WTC11 (cell line): ENCODE measurements at regions not wholly inside any gene's neighbourhood (a gene's known extent, or its start where the extent isn't known, plus 50 kb on each side); places are given as distances from the start of the nearest gene placed in this dataset.

Experiments used
- ATAC-seq: fragments of 200-7000 bp; cut with Tn5 transposase; 2 replicates; pipeline ENCODE4 v1.10.0; 2021; ENCODE audit warnings: mild to moderate bottlenecking, moderate library complexity
- CTCF ChIA-PET: fragments of 300-600 bp; sonication (Branson Sonifier 250); formaldehyde crosslinking; loops from one replicate; lab custom pipeline; 2021; ENCODE audit warnings: antibody characterized with exemption; lab: Charles Lee
- POLR2A ChIA-PET: fragments of 350-600 bp; sonication (Branson Sonifier 250); formaldehyde crosslinking; loops from one replicate; lab custom pipeline; 2021; ENCODE audit warnings: antibody characterized with exemption; lab: Charles Lee
- DNase-seq: peaks from one replicate; pipeline ENCODE4 v3.0.0; 2021; ENCODE audit warnings: low spot score
- H3K27ac Mint-ChIP-seq: 2 replicates; pipeline ENCODE4 v1.8.0; 2021; ENCODE audit warnings: mixed read lengths
- H3K27me3 Mint-ChIP-seq: 2 replicates; pipeline ENCODE4 v1.8.0; 2021; ENCODE audit warnings: low read depth, mild to moderate bottlenecking, moderate library complexity, mixed read lengths
- H3K36me3 Mint-ChIP-seq: 2 replicates; pipeline ENCODE4 v1.8.0; 2021; ENCODE audit warnings: mixed read lengths
- H3K4me1 Mint-ChIP-seq: 2 replicates; pipeline ENCODE4 v1.8.0; 2022; ENCODE audit warnings: mixed read lengths
- H3K4me3 Mint-ChIP-seq: 2 replicates; pipeline ENCODE4 v1.8.0; 2021; ENCODE audit warnings: mild to moderate bottlenecking, moderate library complexity, mixed read lengths
- H3K9me3 Mint-ChIP-seq: 2 replicates; pipeline ENCODE4 v1.8.0; 2021; ENCODE audit warnings: mixed read lengths
- AFF4 ChIP-seq: sonication (generic); formaldehyde crosslinking; IDR thresholded peaks from 2 replicates; pipeline ENCODE4 v1.8.1; 2023; ENCODE audit warnings: mild to moderate bottlenecking, missing genetic modification reagents, borderline replicate concordance
- CBFB ChIP-seq: sonication (generic); formaldehyde crosslinking; IDR thresholded peaks from 2 replicates; pipeline ENCODE4 v1.8.1; 2022; ENCODE audit warnings: mild to moderate bottlenecking, low read depth, missing genetic modification reagents
- FOXJ3 ChIP-seq: sonication (generic); formaldehyde crosslinking; IDR thresholded peaks from 2 replicates; pipeline ENCODE4 v1.9.0; 2021; ENCODE audit warnings: missing genetic modification reagents, mild to moderate bottlenecking, borderline replicate concordance
- GABPB1 ChIP-seq: sonication (generic); formaldehyde crosslinking; IDR thresholded peaks from 2 replicates; pipeline ENCODE4 v1.8.1; 2023; ENCODE audit warnings: mild to moderate bottlenecking, missing genetic modification reagents
- HMGA2 ChIP-seq: fragments of 250-450 bp; sonication (Bioruptor Pico); IDR thresholded peaks from 2 replicates; pipeline ENCODE4 v1.4.0; 2021; ENCODE audit warnings: mild to moderate bottlenecking, moderate library complexity
- NFE2L1 ChIP-seq: sonication (generic); formaldehyde crosslinking; IDR thresholded peaks from 2 replicates; pipeline ENCODE4 v1.8.1; 2023; ENCODE audit warnings: missing genetic modification reagents
- NR2C2 ChIP-seq: sonication (generic); formaldehyde crosslinking; IDR thresholded peaks from 2 replicates; pipeline ENCODE4 v1.8.0; 2022; ENCODE audit warnings: mild to moderate bottlenecking, missing genetic modification reagents
- NR3C1 ChIP-seq: sonication (generic); formaldehyde crosslinking; conservative IDR thresholded peaks from 2 replicates; pipeline ENCODE4 v1.8.1; 2023; ENCODE audit warnings: low read depth, mild to moderate bottlenecking, missing genetic modification reagents
- SMAD3 ChIP-seq: sonication (generic); formaldehyde crosslinking; IDR thresholded peaks from 2 replicates; pipeline ENCODE4 v1.8.0; 2022; ENCODE audit warnings: missing genetic modification reagents, mild to moderate bottlenecking, borderline replicate concordance
- TEAD4 ChIP-seq: sonication (generic); formaldehyde crosslinking; IDR thresholded peaks from 2 replicates; pipeline ENCODE4 v1.8.0; 2022; ENCODE audit warnings: mild to moderate bottlenecking, missing genetic modification reagents
- USF1 ChIP-seq: sonication (generic); formaldehyde crosslinking; IDR thresholded peaks from 2 replicates; pipeline ENCODE4 v1.8.0; 2022; ENCODE audit warnings: mild to moderate bottlenecking, missing genetic modification reagents
- ZNF219 ChIP-seq: sonication (generic); formaldehyde crosslinking; IDR thresholded peaks from 2 replicates; pipeline ENCODE4 v1.8.0; 2023; ENCODE audit warnings: missing genetic modification reagents, mild to moderate bottlenecking, borderline replicate concordance
- ZNF263 ChIP-seq: sonication (generic); formaldehyde crosslinking; IDR thresholded peaks from 2 replicates; pipeline ENCODE4 v1.8.1; 2022; ENCODE audit warnings: low read depth, mild to moderate bottlenecking, moderate library complexity, missing genetic modification reagents
- ZNF281 ChIP-seq: sonication (generic); formaldehyde crosslinking; IDR thresholded peaks from 2 replicates; pipeline ENCODE4 v1.8.0; 2023; ENCODE audit warnings: mild to moderate bottlenecking, missing genetic modification reagents
- ZNF416 ChIP-seq: fragments of 250-450 bp; sonication (Bioruptor Pico); IDR thresholded peaks from 2 replicates; pipeline ENCODE4 v1.9.0; 2021; ENCODE audit warnings: mild to moderate bottlenecking, inconsistent platforms
- TF ChIP-seq, protein P1 (sequence below): sonication (generic); formaldehyde crosslinking; IDR thresholded peaks from 2 replicates; pipeline ENCODE4 v1.8.1; 2023; ENCODE audit warnings: mild to moderate bottlenecking, moderate library complexity, missing genetic modification reagents
- TF ChIP-seq, protein P2 (sequence below): sonication (generic); formaldehyde crosslinking; IDR thresholded peaks from 2 replicates; pipeline ENCODE4 v1.8.1; 2022; ENCODE audit warnings: low read depth, missing genetic modification reagents, borderline replicate concordance
- TF ChIP-seq, protein P3 (sequence below): fragments of 200-600 bp; IDR thresholded peaks from 2 replicates; pipeline ENCODE4 v1.8.0; 2022; ENCODE audit warnings: antibody characterized with exemption
- TF ChIP-seq, protein P4 (sequence below): fragments of 250-450 bp; sonication (Bioruptor Pico); IDR thresholded peaks from 2 replicates; pipeline ENCODE4 v1.9.0; 2021; ENCODE audit warnings: moderate library complexity, mild to moderate bottlenecking, inconsistent platforms, borderline replicate concordance

DNA sequence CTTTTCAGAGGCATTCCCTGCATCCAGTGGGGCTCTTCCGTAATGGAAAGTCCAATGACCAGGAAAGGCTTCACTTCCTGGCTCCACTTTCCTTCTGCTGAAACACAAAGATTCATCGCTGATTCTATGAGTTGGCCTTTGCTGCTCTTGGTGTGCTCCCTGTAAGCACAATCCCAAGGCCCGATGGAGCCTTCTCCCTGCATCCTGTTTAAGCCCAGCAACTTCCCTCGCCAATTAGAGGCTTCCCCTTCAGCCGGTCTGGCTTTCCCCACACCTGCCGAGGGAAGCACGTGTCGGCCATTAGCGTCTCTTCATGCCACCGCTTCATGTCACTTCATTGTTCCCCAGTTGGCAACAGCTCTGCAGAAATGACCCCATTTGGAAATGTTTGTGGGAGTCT, 693.9 kb downstream of the MED13L start (continued):
- TF ChIP-seq, protein P1, sequence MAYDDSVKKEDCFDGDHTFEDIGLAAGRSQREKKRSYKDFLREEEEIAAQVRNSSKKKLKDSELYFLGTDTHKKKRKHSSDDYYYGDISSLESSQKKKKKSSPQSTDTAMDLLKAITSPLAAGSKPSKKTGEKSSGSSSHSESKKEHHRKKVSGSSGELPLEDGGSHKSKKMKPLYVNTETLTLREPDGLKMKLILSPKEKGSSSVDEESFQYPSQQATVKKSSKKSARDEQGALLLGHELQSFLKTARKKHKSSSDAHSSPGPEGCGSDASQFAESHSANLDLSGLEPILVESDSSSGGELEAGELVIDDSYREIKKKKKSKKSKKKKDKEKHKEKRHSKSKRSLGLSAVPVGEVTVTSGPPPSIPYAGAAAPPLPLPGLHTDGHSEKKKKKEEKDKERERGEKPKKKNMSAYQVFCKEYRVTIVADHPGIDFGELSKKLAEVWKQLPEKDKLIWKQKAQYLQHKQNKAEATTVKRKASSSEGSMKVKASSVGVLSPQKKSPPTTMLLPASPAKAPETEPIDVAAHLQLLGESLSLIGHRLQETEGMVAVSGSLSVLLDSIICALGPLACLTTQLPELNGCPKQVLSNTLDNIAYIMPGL (CRISPR knock-in tag) = no peak
- TF ChIP-seq FOXJ3 (no peak), SMAD3 (CRISPR knock-in tag) (no peak), HMGA2 (no peak), NR3C1 (CRISPR knock-in tag) (no peak), AFF4 (CRISPR knock-in tag) (no peak)
- TF ChIP-seq, protein P2, sequence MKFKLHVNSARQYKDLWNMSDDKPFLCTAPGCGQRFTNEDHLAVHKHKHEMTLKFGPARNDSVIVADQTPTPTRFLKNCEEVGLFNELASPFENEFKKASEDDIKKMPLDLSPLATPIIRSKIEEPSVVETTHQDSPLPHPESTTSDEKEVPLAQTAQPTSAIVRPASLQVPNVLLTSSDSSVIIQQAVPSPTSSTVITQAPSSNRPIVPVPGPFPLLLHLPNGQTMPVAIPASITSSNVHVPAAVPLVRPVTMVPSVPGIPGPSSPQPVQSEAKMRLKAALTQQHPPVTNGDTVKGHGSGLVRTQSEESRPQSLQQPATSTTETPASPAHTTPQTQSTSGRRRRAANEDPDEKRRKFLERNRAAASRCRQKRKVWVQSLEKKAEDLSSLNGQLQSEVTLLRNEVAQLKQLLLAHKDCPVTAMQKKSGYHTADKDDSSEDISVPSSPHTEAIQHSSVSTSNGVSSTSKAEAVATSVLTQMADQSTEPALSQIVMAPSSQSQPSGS (CRISPR knock-in tag) = no peak
- TF ChIP-seq, protein P3, sequence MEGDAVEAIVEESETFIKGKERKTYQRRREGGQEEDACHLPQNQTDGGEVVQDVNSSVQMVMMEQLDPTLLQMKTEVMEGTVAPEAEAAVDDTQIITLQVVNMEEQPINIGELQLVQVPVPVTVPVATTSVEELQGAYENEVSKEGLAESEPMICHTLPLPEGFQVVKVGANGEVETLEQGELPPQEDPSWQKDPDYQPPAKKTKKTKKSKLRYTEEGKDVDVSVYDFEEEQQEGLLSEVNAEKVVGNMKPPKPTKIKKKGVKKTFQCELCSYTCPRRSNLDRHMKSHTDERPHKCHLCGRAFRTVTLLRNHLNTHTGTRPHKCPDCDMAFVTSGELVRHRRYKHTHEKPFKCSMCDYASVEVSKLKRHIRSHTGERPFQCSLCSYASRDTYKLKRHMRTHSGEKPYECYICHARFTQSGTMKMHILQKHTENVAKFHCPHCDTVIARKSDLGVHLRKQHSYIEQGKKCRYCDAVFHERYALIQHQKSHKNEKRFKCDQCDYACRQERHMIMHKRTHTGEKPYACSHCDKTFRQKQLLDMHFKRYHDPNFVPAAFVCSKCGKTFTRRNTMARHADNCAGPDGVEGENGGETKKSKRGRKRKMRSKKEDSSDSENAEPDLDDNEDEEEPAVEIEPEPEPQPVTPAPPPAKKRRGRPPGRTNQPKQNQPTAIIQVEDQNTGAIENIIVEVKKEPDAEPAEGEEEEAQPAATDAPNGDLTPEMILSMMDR = no peak

DNA sequence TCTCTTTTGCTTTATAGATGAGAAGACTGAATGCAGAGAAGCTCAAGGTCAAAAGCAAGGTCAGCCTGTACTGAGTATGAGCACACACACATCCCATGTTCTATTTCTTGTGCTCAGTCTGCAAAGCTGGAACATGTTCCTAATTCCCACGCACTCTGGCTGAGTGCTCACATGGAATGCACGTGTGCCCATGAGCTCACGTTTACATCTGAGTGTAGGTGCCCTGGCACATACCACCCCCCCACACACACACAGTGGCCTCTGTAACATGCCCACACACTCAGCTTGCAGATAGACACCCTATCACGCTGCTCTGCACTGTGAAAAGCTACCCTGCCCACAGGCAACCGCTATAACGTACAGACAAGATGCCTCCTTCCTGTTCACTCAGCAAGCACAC, 700.1 kb downstream of the MED13L start:
- ChIA-PET POLR2A (no interaction called here), CTCF (no interaction called here)
- ATAC-seq (no peak), DNase-seq (no peak)
- Mint-ChIP-seq H3K27me3 (no peaks in the 10 kb centered on the region), H3K9me3 (no peaks in the 10 kb centered on the region), H3K27ac (no peak overlapping the region), H3K4me1 (peaks cover 10% of the 10 kb centered on the region), H3K36me3 (no peaks in the 10 kb centered on the region), H3K4me3 (no peak overlapping the region)
- no peak for TF ChIP-seq ZNF416 (CRISPR knock-in tag)
- no peak for TF ChIP-seq TEAD4 (CRISPR knock-in tag)
- no peak for TF ChIP-seq ZNF219 (CRISPR knock-in tag)
- TF ChIP-seq, protein P2 (CRISPR knock-in tag) = no peak
- no peak for TF ChIP-seq NR2C2 (CRISPR knock-in tag)
- TF ChIP-seq CBFB (CRISPR knock-in tag) = no peak
- TF ChIP-seq ZNF281 = no peak
- no peak for TF ChIP-seq GABPB1 (CRISPR knock-in tag)
- TF ChIP-seq, protein P3 = no peak
- no peak for TF ChIP-seq NFE2L1
- TF ChIP-seq, protein P4, sequence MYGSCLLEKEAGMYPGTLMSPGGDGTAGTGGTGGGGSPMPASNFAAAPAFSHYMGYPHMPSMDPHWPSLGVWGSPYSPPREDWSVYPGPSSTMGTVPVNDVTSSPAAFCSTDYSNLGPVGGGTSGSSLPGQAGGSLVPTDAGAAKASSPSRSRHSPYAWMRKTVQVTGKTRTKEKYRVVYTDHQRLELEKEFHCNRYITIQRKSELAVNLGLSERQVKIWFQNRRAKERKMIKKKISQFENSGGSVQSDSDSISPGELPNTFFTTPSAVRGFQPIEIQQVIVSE (CRISPR knock-in tag) = no peak
- TF ChIP-seq ZNF263 (CRISPR knock-in tag) = no peak
- no peak for TF ChIP-seq USF1 (CRISPR knock-in tag)
